ENCODE measurements at regions not wholly inside any gene's neighbourhood (a gene's known extent, or its start where the extent isn't known, plus 50 kb on each side); places are given as distances from the start of the nearest gene placed in this dataset.

GRCh38 chr5:53257806-53258373, 148.3 kb upstream of the MOCS2 start:
- TF ChIP-seq CTCF (IDR thresholded peaks at IDR 0.05) (no peak), POLR2A (IDR thresholded peaks at IDR 0.05) (no peak)
- DNase-seq (no peak), ATAC-seq (no peak)
- H3K9me3 ChIP-seq = no peaks in the 10 kb centered on the region
- H3K36me3 ChIP-seq = no peaks in the 10 kb centered on the region
- WGBS (ENCODE audit: insufficient coverage, low coverage, low lambda C conversion rate, missing lambda C conversion rate) = 85% methylated on average over 2 of the region's 2 CpGs
- intact Hi-C loops (cut with DNase I) = no loop called here
- no peaks in the 10 kb centered on the region for H3K27me3 ChIP-seq
- no peaks in the 10 kb centered on the region for H3K4me1 ChIP-seq
- no peak overlapping the region for H3K27ac ChIP-seq
- no peak overlapping the region for H3K4me3 ChIP-seq

DNA sequence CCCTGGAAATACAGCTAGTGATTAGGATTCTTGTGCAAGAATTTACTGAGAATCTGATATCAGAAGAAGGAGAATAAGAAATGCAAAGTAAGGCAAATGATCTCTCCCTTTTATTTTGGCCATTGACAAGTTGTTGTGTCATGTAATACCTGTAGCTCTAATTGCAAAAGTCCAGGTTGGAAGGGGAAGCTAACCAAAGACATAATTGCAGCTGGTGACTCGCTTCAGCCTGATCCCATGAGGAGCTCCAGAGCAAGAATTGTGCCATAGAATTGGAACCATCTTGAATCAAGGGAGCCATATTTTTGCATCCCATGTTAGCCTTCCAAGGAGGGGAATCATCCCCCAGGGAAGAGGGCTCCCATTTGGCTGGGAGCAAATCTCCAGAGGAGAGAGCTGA, 149.6 kb upstream of the MOCS2 start:
- no peaks in the 10 kb centered on the region for H3K9me3 ChIP-seq
- H3K27me3 ChIP-seq = no peaks in the 10 kb centered on the region
- H3K4me3 ChIP-seq = no peak overlapping the region
- 82% methylated on average over 1 of the region's 1 CpG for WGBS (ENCODE audit: insufficient coverage, low coverage, low lambda C conversion rate, missing lambda C conversion rate)
- H3K36me3 ChIP-seq = no peaks in the 10 kb centered on the region
- intact Hi-C loops (cut with DNase I) = no loop called here
- no peak overlapping the region for H3K27ac ChIP-seq
- no peak for ATAC-seq
- no peak for DNase-seq
- TF ChIP-seq POLR2A (IDR thresholded peaks at IDR 0.05) (no peak), CTCF (IDR thresholded peaks at IDR 0.05) (no peak)
- no peaks in the 10 kb centered on the region for H3K4me1 ChIP-seq

DNA sequence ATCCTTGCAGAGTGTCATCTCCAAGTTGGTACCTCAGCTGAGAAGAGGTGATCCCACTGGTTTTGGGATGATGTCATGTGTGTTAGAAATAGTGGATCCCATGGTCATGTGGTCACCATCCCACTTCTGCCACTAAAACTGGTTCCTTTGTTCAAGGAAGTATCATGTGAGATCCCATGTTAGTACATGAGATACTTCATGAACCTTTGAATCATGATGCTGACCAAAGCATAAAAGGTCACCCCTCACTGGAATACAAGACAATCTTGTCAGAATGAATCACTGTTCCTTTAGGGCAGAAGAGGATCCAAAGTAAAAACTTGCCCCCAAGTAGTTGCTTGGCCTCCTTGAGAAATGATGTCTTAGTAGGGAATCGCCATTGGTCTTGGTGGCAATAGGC, 150.9 kb upstream of the MOCS2 start:
- ATAC-seq (no peak), DNase-seq (no peak)
- TF ChIP-seq CTCF (IDR thresholded peaks at IDR 0.05) (no peak), POLR2A (IDR thresholded peaks at IDR 0.05) (no peak)

DNA sequence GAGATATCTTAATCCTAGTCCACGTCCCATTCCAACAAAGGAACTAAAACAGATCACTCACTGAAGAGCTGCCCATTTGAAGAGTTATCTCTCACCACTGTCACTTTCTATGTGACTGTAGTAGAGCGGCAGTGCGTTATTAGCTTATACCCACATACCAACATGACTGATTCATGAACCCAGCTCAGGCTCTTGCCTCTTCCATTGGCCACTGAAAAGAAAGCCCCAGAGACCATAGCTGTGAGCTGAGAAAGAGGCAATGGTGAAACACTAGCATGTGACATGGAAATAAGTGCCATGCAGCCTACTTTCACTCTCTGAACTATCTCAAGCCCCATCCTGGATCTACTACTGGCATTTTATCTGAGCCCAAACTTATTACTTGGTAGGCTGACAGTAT, 151.7 kb upstream of the MOCS2 start:
- 46% methylated on average over 3 of the region's 3 CpGs for WGBS (ENCODE audit: insufficient coverage, low coverage, low lambda C conversion rate, missing lambda C conversion rate)

More for the DNA sequence above, 150.9 kb upstream of the MOCS2 start:
- Histone ChIP-seq H3K4me1 (no peaks in the 10 kb centered on the region), H3K27ac (no peak overlapping the region), H3K36me3 (no peaks in the 10 kb centered on the region), H3K9me3 (no peaks in the 10 kb centered on the region), H3K27me3 (no peaks in the 10 kb centered on the region), H3K4me3 (no peak overlapping the region)
- 60% methylated on average over 1 of the region's 1 CpG for WGBS (ENCODE audit: insufficient coverage, low coverage, low lambda C conversion rate, missing lambda C conversion rate)
- intact Hi-C loops (cut with DNase I) = no loop called here

More for the DNA sequence above, 151.7 kb upstream of the MOCS2 start:
- Histone ChIP-seq H3K27ac (no peak overlapping the region), H3K9me3 (no peaks in the 10 kb centered on the region), H3K27me3 (no peaks in the 10 kb centered on the region), H3K36me3 (no peaks in the 10 kb centered on the region), H3K4me3 (no peak overlapping the region), H3K4me1 (no peaks in the 10 kb centered on the region)
- ATAC-seq (no peak), DNase-seq (no peak)
- TF ChIP-seq POLR2A (IDR thresholded peaks at IDR 0.05) = no peak
- no peak for TF ChIP-seq CTCF (IDR thresholded peaks at IDR 0.05)
- intact Hi-C loops (cut with DNase I) = no loop called here

Measured in right lobe of liver (tissue), 6 donors.